GM12865 (cell line): ENCODE measurements at regions not wholly inside any gene's neighbourhood (a gene's known extent, or its start where the extent isn't known, plus 50 kb on each side); places are given as distances from the start of the nearest gene placed in this dataset.

ENCODE experiments used
- DNase-seq: peaks from one replicate; pipeline ENCODE4 v3.0.0; 2010; ENCODE audit warnings: low read depth
- H3K4me3 ChIP-seq: 2 replicates; pipeline ENCODE4 v1.5.1; 2011; ENCODE audit warnings: mild to moderate bottlenecking, low read depth, low read length, control low read depth
- CTCF ChIP-seq: IDR thresholded peaks from 2 replicates; pipeline ENCODE4 v1.5.1; 2011; ENCODE audit warnings: low read length, control low read depth, low read depth, inconsistent platforms; ENCODE audit not compliant: insufficient read depth; ENCODE audit errors: missing control alignments

GRCh38 chr14:89534902-89535685 lies 118.1 kb upstream of the FOXN3 start:
- DNase-seq, result no peak

GRCh38 chr14:89533766-89534165 lies 116.7 kb upstream of the FOXN3 start:
- TF ChIP-seq CTCF, result no peak
- DNase-seq, result no peak
- H3K4me3 ChIP-seq, result no peak overlapping the region

More at GRCh38 chr14:89534902-89535685, 118.1 kb upstream of the FOXN3 start:
- no peak for TF ChIP-seq CTCF
- no peak overlapping the region for H3K4me3 ChIP-seq

GRCh38 chr14:89533136-89533535 lies 116.1 kb upstream of the FOXN3 start:
- no peak overlapping the region for H3K4me3 ChIP-seq
- no peak for TF ChIP-seq CTCF
- DNase-seq, result no peak

- no peak for TF ChIP-seq CTCF
- no peak for DNase-seq
- H3K4me3 ChIP-seq, result no peak overlapping the region
Observed at GRCh38 chr14:89531661-89532335, 114.8 kb upstream of the FOXN3 start.

- DNase-seq, result no peak
- TF ChIP-seq CTCF, result no peak
Observed at GRCh38 chr14:89524990-89525667, 108.1 kb upstream of the FOXN3 start.

GRCh38 chr14:89524412-89524811 lies 107.4 kb upstream of the FOXN3 start:
- no peak for TF ChIP-seq CTCF
- no peak overlapping the region for H3K4me3 ChIP-seq
- DNase-seq, result no peak

More at GRCh38 chr14:89524990-89525667, 108.1 kb upstream of the FOXN3 start:
- no peak overlapping the region for H3K4me3 ChIP-seq
